HG03460 (cell line): ENCODE measurements at regions not wholly inside any gene's neighbourhood (a gene's known extent, or its start where the extent isn't known, plus 50 kb on each side); places are given as distances from the start of the nearest gene placed in this dataset.
"Not testable (repeated sequence)": the region's sequence is repeated elsewhere in the genome, so short reads cannot be mapped to it uniquely, and the experiment has no call there.

ENCODE experiments used
- ATAC-seq: cut with Tn5 transposase; IDR thresholded peaks from one replicate; pipeline ENCODE4 v1.9.1; 2021; ENCODE audit not compliant: unreplicated experiment

- not testable (repeated sequence) for ATAC-seq
These were observed 108.4 kb downstream of the SRGAP2 start for GRCh38 chr1:206311611-206312273.

- not testable (repeated sequence) for ATAC-seq
These were observed 108.9 kb downstream of the SRGAP2 start for GRCh38 chr1:206312274-206312665.

GRCh38 chr1:206314951-206315636, 111.8 kb downstream of the SRGAP2 start:
- not testable (repeated sequence) for ATAC-seq

- not testable (repeated sequence) for ATAC-seq
These were observed 113.6 kb downstream of the SRGAP2 start for GRCh38 chr1:206316901-206317300.

- ATAC-seq: not testable (repeated sequence)
These were observed 114.7 kb downstream of the SRGAP2 start for GRCh38 chr1:206317878-206318514.

GRCh38 chr1:206320227-206320626, 116.9 kb downstream of the SRGAP2 start:
- ATAC-seq: not testable (repeated sequence)

GRCh38 chr1:206326159-206326939, 123.0 kb downstream of the SRGAP2 start:
- ATAC-seq: not testable (repeated sequence)

GRCh38 chr1:206331597-206331996, 128.3 kb downstream of the SRGAP2 start:
- not testable (repeated sequence) for ATAC-seq

GRCh38 chr1:206333316-206333715, 130.0 kb downstream of the SRGAP2 start:
- ATAC-seq: not testable (repeated sequence)

- not testable (repeated sequence) for ATAC-seq
These were observed 130.6 kb downstream of the SRGAP2 start for GRCh38 chr1:206333897-206334296.

GRCh38 chr1:206334481-206334880, 131.1 kb downstream of the SRGAP2 start:
- not testable (repeated sequence) for ATAC-seq

GRCh38 chr1:206335162-206335561, 131.8 kb downstream of the SRGAP2 start:
- not testable (repeated sequence) for ATAC-seq

GRCh38 chr1:206335875-206336846, 132.8 kb downstream of the SRGAP2 start:
- ATAC-seq: not testable (repeated sequence)

GRCh38 chr1:206337024-206337423, 133.3 kb upstream of the IKBKE start:
- ATAC-seq: not testable (repeated sequence)

GRCh38 chr1:206350493-206351275, 119.6 kb upstream of the IKBKE start:
- ATAC-seq: not testable (repeated sequence)

GRCh38 chr1:206351276-206352052, 118.8 kb upstream of the IKBKE start:
- ATAC-seq: not testable (repeated sequence)

- not testable (repeated sequence) for ATAC-seq
These were observed 114.0 kb upstream of the IKBKE start for GRCh38 chr1:206356310-206356709.

GRCh38 chr1:206357962-206358361, 112.3 kb upstream of the IKBKE start:
- not testable (repeated sequence) for ATAC-seq
